MM.1S (cell line): ENCODE measurements at regions not wholly inside any gene's neighbourhood (a gene's known extent, or its start where the extent isn't known, plus 50 kb on each side); places are given as distances from the start of the nearest gene placed in this dataset.

Experiments used
- DNase-seq: peaks from one replicate; pipeline ENCODE4 v3.0.0-alpha.2; 2015
- H2AFZ ChIP-seq: fragments of 300-600 bp; sonication (generic); 2 replicates; pipeline ENCODE4 v1.6.0; 2016; ENCODE audit warnings: antibody characterized with exemption, low read length
- H3F3A ChIP-seq: fragments of 300-600 bp; sonication (generic); 2 replicates; pipeline ENCODE4 v1.6.1; 2016; ENCODE audit warnings: mild to moderate bottlenecking, antibody characterized with exemption, low read length, moderate library complexity, mixed read lengths; ENCODE audit not compliant: insufficient read depth
- H3K27ac ChIP-seq: fragments of 300-600 bp; sonication (generic); 2 replicates; pipeline ENCODE4 v1.5.1; 2016; ENCODE audit warnings: mild to moderate bottlenecking, low read length
- H3K27me3 ChIP-seq: fragments of 300-600 bp; sonication (generic); replicated peaks from 2 replicates; pipeline ENCODE4 v1.6.0; 2016; ENCODE audit warnings: low read length; ENCODE audit not compliant: insufficient read depth
- H3K36me3 ChIP-seq: fragments of 300-600 bp; sonication (generic); replicated peaks from 2 replicates; pipeline ENCODE4 v1.6.1; 2016; ENCODE audit warnings: mild to moderate bottlenecking, low read length, mixed read lengths; ENCODE audit not compliant: insufficient read depth
- H3K4me1 ChIP-seq: fragments of 300-600 bp; sonication (generic); 2 replicates; pipeline ENCODE4 v1.6.1; 2016; ENCODE audit warnings: low read length, mixed read lengths
- H3K4me2 ChIP-seq: fragments of 300-600 bp; sonication (generic); 2 replicates; pipeline ENCODE4 v1.6.0; 2016; ENCODE audit warnings: low read depth, low read length
- H3K4me3 ChIP-seq: fragments of 300-600 bp; sonication (generic); 2 replicates; pipeline ENCODE4 v1.5.1; 2016; ENCODE audit warnings: low read length, mixed read lengths
- H3K79me2 ChIP-seq: fragments of 300-600 bp; sonication (generic); 2 replicates; pipeline ENCODE4 v1.6.1; 2016; ENCODE audit warnings: mixed run types, low read length, mixed read lengths
- H3K9ac ChIP-seq: fragments of 300-600 bp; sonication (generic); 2 replicates; pipeline ENCODE4 v1.6.1; 2016; ENCODE audit warnings: low read length, mixed read lengths
- H3K9me2 ChIP-seq: fragments of 300-600 bp; sonication (generic); replicated peaks from 2 replicates; pipeline ENCODE4 v1.6.1; 2016; ENCODE audit warnings: mild to moderate bottlenecking, low read length, mixed read lengths; ENCODE audit not compliant: insufficient read depth
- H3K9me3 ChIP-seq: fragments of 300-600 bp; sonication (generic); replicated peaks from 2 replicates; pipeline ENCODE4 v1.6.1; 2016; ENCODE audit warnings: mild to moderate bottlenecking, low read length, mixed read lengths; ENCODE audit not compliant: insufficient read depth
- H4K20me1 ChIP-seq: fragments of 300-600 bp; sonication (generic); 2 replicates; pipeline ENCODE4 v1.6.1; 2016; ENCODE audit warnings: mild to moderate bottlenecking, low read length, moderate library complexity, mixed read lengths; ENCODE audit not compliant: insufficient read depth
- CTCF ChIP-seq: fragments of 300-600 bp; sonication (generic); IDR thresholded peaks from 2 replicates; pipeline ENCODE4 v1.5.1; 2016; ENCODE audit warnings: antibody characterized with exemption, low read length, mixed read lengths
- EZH2 ChIP-seq: fragments of 300-600 bp; sonication (generic); optimal IDR thresholded peaks from 2 replicates; pipeline ENCODE3; 2017; ENCODE audit warnings: low read depth, mild to moderate bottlenecking, antibody characterized with exemption, low read length, mixed read lengths
- EZH2phosphoT487 ChIP-seq: fragments of 300-600 bp; sonication (generic); IDR thresholded peaks from 2 replicates; pipeline ENCODE4 v1.6.1; 2018; ENCODE audit warnings: antibody characterized with exemption, low read length

GRCh38 chr14:53368711-53369201 is 215.6 kb upstream of the DDHD1 start:
- no peaks in the 10 kb centered on the region for H3K27me3 ChIP-seq
- H3K36me3 ChIP-seq: no peaks in the 10 kb centered on the region
- no peaks in the 10 kb centered on the region for H3K79me2 ChIP-seq
- H3K9ac ChIP-seq: no peak overlapping the region
- no peaks in the 10 kb centered on the region for H4K20me1 ChIP-seq
- no peaks in the 10 kb centered on the region for H3K9me2 ChIP-seq
- DNase-seq: no peak
- no peaks in the 10 kb centered on the region for H3K9me3 ChIP-seq
- H3K4me3 ChIP-seq: no peak overlapping the region
- TF ChIP-seq CTCF: no peak
- no peak for TF ChIP-seq EZH2phosphoT487
- no peak for TF ChIP-seq EZH2
- H3F3A ChIP-seq: no peaks in the 10 kb centered on the region
- H3K4me1 ChIP-seq: no peaks in the 10 kb centered on the region
- no peak overlapping the region for H3K4me2 ChIP-seq
- no peak overlapping the region for H3K27ac ChIP-seq
- no peak overlapping the region for H2AFZ ChIP-seq

- H3K27me3 ChIP-seq: no peaks in the 10 kb centered on the region
- no peaks in the 10 kb centered on the region for H3K36me3 ChIP-seq
- no peaks in the 10 kb centered on the region for H3K4me1 ChIP-seq
- no peak overlapping the region for H3K4me3 ChIP-seq
- no peak overlapping the region for H3K27ac ChIP-seq
- H3K9ac ChIP-seq: no peak overlapping the region
- no peaks in the 10 kb centered on the region for H3K79me2 ChIP-seq
- H4K20me1 ChIP-seq: no peaks in the 10 kb centered on the region
- H3K4me2 ChIP-seq: no peak overlapping the region
- H3K9me3 ChIP-seq: no peaks in the 10 kb centered on the region
- no peak overlapping the region for H2AFZ ChIP-seq
- H3K9me2 ChIP-seq: no peaks in the 10 kb centered on the region
- DNase-seq: no peak
- no peak for TF ChIP-seq CTCF
- no peak for TF ChIP-seq EZH2phosphoT487
- TF ChIP-seq EZH2: no peak
- no peaks in the 10 kb centered on the region for H3F3A ChIP-seq
Measured at GRCh38 chr14:53368066-53368465, 214.9 kb upstream of the DDHD1 start.

GRCh38 chr14:53367644-53368026 is 214.5 kb upstream of the DDHD1 start:
- no peaks in the 10 kb centered on the region for H3F3A ChIP-seq
- H3K27me3 ChIP-seq: no peaks in the 10 kb centered on the region
- H4K20me1 ChIP-seq: no peaks in the 10 kb centered on the region
- TF ChIP-seq EZH2 (no peak), CTCF (no peak), EZH2phosphoT487 (no peak)
- no peaks in the 10 kb centered on the region for H3K9me3 ChIP-seq
- H2AFZ ChIP-seq: no peak overlapping the region
- no peak overlapping the region for H3K4me3 ChIP-seq
- H3K4me2 ChIP-seq: no peak overlapping the region
- no peak overlapping the region for H3K9ac ChIP-seq
- H3K9me2 ChIP-seq: no peaks in the 10 kb centered on the region
- no peak for DNase-seq
- no peaks in the 10 kb centered on the region for H3K79me2 ChIP-seq
- no peaks in the 10 kb centered on the region for H3K36me3 ChIP-seq
- H3K4me1 ChIP-seq: no peaks in the 10 kb centered on the region
- no peak overlapping the region for H3K27ac ChIP-seq
